ENCODE measurements at regions not wholly inside any gene's neighbourhood (a gene's known extent, or its start where the extent isn't known, plus 50 kb on each side); places are given as distances from the start of the nearest gene placed in this dataset.

GRCh38 chr10:30778769-30779168 is 149.2 kb upstream of the LYZL2 start:
- no peak overlapping the region for H3K4me3 ChIP-seq (replicated peaks in 1 of 2; ENCODE audit: low read depth in 2 of 2, low read length in 2 of 2)
- DNase-seq (ENCODE audit: low read depth in 2 of 2), result no peak
- TF ChIP-seq CTCF (IDR thresholded peaks at IDR 0.05; ENCODE audit: low read depth, low read length), result no peak

GRCh38 chr10:30775779-30776591 is 146.4 kb upstream of the LYZL2 start:
- H3K4me3 ChIP-seq (replicated peaks in 1 of 2; ENCODE audit: low read depth in 2 of 2, low read length in 2 of 2), result no peak overlapping the region
- peak; percentile 76 to 90 for DNase-seq (ENCODE audit: low read depth in 2 of 2)
- TF ChIP-seq CTCF (IDR thresholded peaks at IDR 0.05; ENCODE audit: low read depth, low read length), result no peak

GRCh38 chr10:30774261-30774660 is 144.7 kb upstream of the LYZL2 start:
- TF ChIP-seq CTCF (IDR thresholded peaks at IDR 0.05; ENCODE audit: low read depth, low read length), result no peak
- no peak overlapping the region for H3K4me3 ChIP-seq (replicated peaks in 1 of 2; ENCODE audit: low read depth in 2 of 2, low read length in 2 of 2)
- DNase-seq (ENCODE audit: low read depth in 2 of 2), result no peak

GRCh38 chr10:30773501-30773900 is 143.9 kb upstream of the LYZL2 start:
- no peak for DNase-seq (ENCODE audit: low read depth in 2 of 2)
- no peak for TF ChIP-seq CTCF (IDR thresholded peaks at IDR 0.05; ENCODE audit: low read depth, low read length)
- no peak overlapping the region for H3K4me3 ChIP-seq (replicated peaks in 1 of 2; ENCODE audit: low read depth in 2 of 2, low read length in 2 of 2)

- H3K4me3 ChIP-seq (replicated peaks in 1 of 2; ENCODE audit: low read depth in 2 of 2, low read length in 2 of 2), result no peak overlapping the region
- no peak for DNase-seq (ENCODE audit: low read depth in 2 of 2)
- no peak for TF ChIP-seq CTCF (IDR thresholded peaks at IDR 0.05; ENCODE audit: low read depth, low read length)
These were observed 141.3 kb upstream of the LYZL2 start for GRCh38 chr10:30770816-30771215.

GRCh38 chr10:30770229-30770628 is 140.7 kb upstream of the LYZL2 start:
- DNase-seq (ENCODE audit: low read depth in 2 of 2), result no peak
- TF ChIP-seq CTCF (IDR thresholded peaks at IDR 0.05; ENCODE audit: low read depth, low read length), result no peak
- H3K4me3 ChIP-seq (replicated peaks in 1 of 2; ENCODE audit: low read depth in 2 of 2, low read length in 2 of 2), result no peak overlapping the region

- H3K4me3 ChIP-seq (replicated peaks in 1 of 2; ENCODE audit: low read depth in 2 of 2, low read length in 2 of 2), result no peak overlapping the region
- no peak for DNase-seq (ENCODE audit: low read depth in 2 of 2)
These were observed 139.8 kb upstream of the LYZL2 start for GRCh38 chr10:30769361-30769760.

More at GRCh38 chr10:30769361-30769760, 139.8 kb upstream of the LYZL2 start:
- TF ChIP-seq CTCF (IDR thresholded peaks at IDR 0.05; ENCODE audit: low read depth, low read length), result no peak

All from cardiac fibroblast (primary cell).